Sciatic nerve (tissue), 2 donors: ENCODE measurements at regions not wholly inside any gene's neighbourhood (a gene's known extent, or its start where the extent isn't known, plus 50 kb on each side); places are given as distances from the start of the nearest gene placed in this dataset.
"Not testable (repeated sequence)": the region's sequence is repeated elsewhere in the genome, so short reads cannot be mapped to it uniquely, and the experiment has no call there.

ENCODE experiments used
- ATAC-seq: fragments of 200-7000 bp; cut with Tn5 transposase; one replicate; pipeline ENCODE4 v1.9.1; 2020; ENCODE audit warnings: mild to moderate bottlenecking, moderate library complexity
- DNase-seq: peaks from one replicate; pipeline ENCODE4 v3.0.0-alpha.2; 2020; ENCODE audit warnings: low spot score
- intact Hi-C: fragments of 100-400 bp; cut with DNase I; formaldehyde crosslinking; loops from one replicate; pipeline ENCODE4 v1.14.2; 2022
- donor health status: DM: no; HTN: no; CAD: no.
- donor health status: DM: no; HTN: no; CAD: no.

- ATAC-seq: no peak
- intact Hi-C loops: no loop called here
Measured at GRCh38 chr10:34880817-34881216, 65.7 kb upstream of the PARD3 start.

GRCh38 chr10:34878651-34879050 is 63.6 kb upstream of the PARD3 start:
- intact Hi-C loops, DNase-seq, ATAC-seq: not testable (repeated sequence)

More at GRCh38 chr10:34880817-34881216, 65.7 kb upstream of the PARD3 start:
- DNase-seq: no peak

- intact Hi-C loops: no loop called here
- no peak for DNase-seq
- no peak for ATAC-seq
Measured at GRCh38 chr10:34875061-34875460, 60.0 kb upstream of the PARD3 start.

GRCh38 chr10:34872820-34873219 is 57.7 kb upstream of the PARD3 start:
- ATAC-seq: no peak

GRCh38 chr10:34869135-34869836 is 54.2 kb upstream of the PARD3 start:
- no peak for ATAC-seq
- intact Hi-C loops: no loop called here
- DNase-seq: no peak

More at GRCh38 chr10:34872820-34873219, 57.7 kb upstream of the PARD3 start:
- DNase-seq: no peak
- intact Hi-C loops: no loop called here

- intact Hi-C loops: no loop called here
- DNase-seq (no peak), ATAC-seq (no peak)
Measured at GRCh38 chr10:34868589-34868988, 53.5 kb upstream of the PARD3 start.

GRCh38 chr10:34866848-34867247 is 51.8 kb upstream of the PARD3 start:
- intact Hi-C loops: no loop called here
- DNase-seq (no peak), ATAC-seq (no peak)
